GM18505 (cell line): ENCODE measurements at regions not wholly inside any gene's neighbourhood (a gene's known extent, or its start where the extent isn't known, plus 50 kb on each side); places are given as distances from the start of the nearest gene placed in this dataset.

Experiments
- ATAC-seq: cut with Tn5 transposase; IDR thresholded peaks from one replicate; pipeline ENCODE4 v1.9.1; 2021; ENCODE audit not compliant: unreplicated experiment
- POLR2A ChIP-seq: IDR thresholded peaks from 4 replicates; pipeline ENCODE4 v1.6.1; 2011; ENCODE audit warnings: borderline replicate concordance; ENCODE audit not compliant: insufficient read depth, insufficient read length; ENCODE audit errors: extremely low read depth

DNA sequence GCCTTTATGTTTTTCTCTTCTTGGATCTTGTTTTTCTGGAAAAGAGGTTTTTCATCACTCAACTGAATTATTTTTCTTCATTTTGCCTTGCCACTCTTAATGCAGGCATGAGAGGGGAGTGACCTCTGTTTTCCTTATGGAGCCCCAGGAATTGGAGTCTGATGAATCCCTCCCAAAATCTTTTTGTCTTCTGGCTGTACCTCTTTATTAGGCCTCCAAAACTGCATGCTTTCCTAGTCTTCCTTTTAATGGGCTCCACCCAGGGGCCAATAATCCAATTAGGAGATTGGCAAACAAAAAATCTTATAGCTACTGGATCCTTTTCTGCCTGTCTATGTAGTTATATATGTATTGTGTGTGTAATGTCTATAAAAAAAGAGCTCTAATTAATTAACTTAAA, 192.4 kb upstream of the PEX5L start:
- no peak for ATAC-seq
- TF ChIP-seq POLR2A: no peak

DNA sequence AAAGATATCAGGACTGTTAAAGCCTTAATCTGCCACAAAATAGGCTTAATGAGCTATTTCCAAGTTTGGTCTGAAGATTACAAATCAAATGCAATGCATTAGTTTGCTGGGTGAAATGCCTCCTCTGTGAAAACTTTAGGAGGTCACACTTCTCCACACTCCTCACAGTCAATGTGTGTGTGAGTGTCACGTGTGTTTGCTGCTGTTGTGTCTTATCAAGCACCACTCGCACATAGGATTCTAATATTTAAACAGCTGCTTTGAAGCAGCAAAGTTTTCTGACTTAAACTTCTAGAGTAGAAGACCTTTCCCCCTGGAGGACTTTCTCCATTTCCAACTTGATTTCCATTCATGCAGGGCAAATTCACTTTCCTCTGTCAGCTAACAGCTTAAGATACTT, 203.2 kb upstream of the PEX5L start:
- TF ChIP-seq POLR2A: no peak
- ATAC-seq: no peak

DNA sequence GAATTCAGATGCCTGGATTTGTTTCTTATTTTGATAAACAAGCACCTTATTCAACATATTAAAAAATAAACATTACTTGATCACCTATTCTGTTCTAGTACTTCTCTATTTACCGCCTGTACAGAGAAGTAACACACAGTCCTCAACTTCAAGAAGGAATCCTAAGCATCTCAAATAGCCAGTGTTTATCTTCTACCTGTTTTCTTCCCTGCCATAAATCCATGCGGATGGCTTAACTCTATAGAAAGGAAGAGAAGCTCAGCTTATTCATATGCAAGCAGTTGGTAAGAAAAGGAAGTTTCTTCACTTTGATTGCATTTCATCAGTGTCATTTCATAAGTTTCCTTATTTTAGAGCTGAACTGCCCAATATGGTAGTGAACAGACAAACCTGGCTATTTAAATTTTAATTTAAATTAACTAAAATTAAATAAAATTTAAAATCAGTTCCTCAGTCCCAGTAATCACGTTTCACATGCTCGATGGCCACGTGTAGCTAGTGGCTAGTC, 210.0 kb upstream of the PEX5L start:
- TF ChIP-seq POLR2A: no peak
- ATAC-seq: no peak

DNA sequence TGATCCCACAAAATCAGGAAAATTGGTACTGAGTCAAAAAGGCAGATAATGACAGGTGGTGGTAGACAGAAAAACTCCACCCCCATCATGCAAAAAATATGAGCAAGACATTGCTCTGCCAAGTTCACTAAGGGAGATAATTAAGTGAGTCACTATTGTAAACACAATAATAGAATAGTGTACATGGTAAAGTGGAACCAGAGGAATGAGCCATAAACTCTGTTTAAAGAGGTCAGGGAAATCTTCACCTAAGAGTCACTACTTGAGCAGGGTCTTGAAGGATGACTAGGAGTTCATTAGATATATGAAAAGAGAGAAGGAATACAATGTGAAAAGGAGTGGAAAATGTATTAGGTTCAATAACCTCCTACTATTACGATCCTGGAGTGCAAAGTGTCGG, 213.4 kb upstream of the PEX5L start:
- TF ChIP-seq POLR2A: no peak
- ATAC-seq: no peak

DNA sequence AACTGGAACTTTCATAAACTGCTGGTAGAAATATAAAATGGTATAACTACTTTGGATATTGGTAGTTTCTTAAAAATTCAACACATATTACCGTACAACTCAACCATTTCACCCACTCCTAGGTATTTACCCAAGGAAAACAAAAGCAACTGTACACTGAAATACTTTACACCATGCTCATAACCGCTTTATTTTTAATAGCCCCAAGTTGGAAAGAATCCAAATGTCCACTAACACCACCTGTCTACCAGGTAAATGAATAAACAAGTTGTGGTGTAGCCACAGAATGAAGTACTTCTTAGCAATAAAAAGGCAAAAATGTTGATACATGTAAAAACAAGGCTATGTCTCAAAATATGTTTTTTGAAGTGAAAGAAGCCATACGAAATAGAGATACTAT, 215.9 kb upstream of the PEX5L start:
- no peak for ATAC-seq
- no peak for TF ChIP-seq POLR2A

DNA sequence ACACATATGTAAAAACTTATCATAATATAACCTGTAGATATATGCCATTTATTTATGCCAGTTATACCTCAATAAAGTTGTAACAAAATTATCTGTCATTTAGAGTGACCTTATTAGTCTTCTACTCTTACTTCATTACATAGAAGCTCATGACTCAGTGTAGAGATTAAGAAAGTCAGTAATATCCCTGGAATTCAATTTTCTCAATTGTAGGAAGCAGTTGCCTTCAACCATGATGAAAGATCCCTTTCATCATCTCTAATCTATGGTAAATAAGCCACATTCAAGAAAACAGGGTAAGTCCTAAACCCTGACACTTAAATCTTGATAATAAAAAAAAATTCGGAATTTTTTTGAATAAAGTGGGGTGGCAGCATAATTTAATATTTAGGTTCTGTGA, 216.5 kb upstream of the PEX5L start:
- ATAC-seq: no peak
- TF ChIP-seq POLR2A: no peak

DNA sequence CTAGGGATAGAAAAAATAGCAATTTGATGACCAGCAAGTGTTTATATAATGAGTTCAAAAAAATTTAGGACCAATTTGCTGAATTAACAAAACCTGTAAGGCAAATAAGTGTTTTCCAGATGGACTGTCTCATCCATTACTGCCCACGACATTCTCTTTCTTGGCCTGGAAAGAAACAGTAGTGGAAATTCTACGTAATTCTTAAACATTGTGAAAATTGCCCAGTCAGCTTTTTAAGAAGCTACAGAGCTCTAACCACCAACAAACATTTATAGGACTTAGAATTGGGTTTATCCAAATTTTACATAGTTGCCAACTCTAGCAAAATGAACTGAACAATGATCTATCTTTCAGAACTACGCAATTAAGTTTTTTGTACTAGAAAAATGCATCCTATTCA, 227.7 kb upstream of the PEX5L start:
- no peak for ATAC-seq
- TF ChIP-seq POLR2A: no peak

DNA sequence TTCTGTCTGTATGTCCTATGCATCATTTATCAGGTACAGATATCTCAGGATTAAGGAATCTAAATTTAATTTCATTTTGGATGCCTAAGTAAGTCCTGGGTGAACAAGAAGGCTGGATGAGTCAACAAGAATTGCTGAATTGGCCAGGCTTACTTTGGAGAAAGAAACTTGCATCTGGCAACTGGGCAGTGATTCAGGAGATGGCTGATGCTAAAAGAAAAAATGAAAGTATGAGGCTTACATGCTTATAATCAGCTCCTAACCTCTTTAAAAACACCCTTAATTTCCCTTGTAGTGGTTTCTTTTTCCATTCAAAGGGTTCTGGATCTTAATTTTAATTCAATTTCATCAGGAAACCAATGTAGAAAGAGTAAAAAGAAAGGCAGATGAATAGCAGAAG, 228.8 kb upstream of the PEX5L start:
- ATAC-seq: no peak
- TF ChIP-seq POLR2A: no peak

DNA sequence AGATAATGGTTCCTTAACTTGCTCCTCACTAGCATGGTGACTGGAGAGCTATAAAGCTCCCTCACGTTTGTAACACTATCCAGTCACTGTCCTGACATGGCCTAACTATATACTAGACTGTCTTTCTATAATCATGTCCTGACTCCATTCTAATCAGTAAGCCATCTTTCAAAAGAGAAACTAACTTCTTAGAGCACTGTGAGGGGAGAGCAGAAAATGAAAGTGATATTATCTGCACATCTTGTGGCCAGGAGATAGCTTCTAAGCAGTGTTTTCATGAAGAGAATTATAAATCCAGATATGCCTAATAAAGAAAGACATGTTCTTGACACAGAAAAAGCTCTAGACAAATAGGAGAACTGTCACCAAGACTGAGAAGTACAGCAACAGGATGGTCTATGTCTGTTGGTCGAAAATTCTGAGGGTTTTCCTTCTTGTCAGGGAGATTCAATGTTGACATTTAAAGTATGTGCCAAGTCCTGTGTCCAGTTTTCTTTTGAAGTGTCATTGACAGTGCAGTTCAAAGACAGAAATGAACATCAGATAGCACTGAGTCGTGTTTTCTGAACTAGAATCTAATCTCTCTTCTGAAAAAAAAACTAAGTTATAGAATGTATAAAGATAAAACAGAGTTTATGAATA, 230.6 kb upstream of the PEX5L start:
- peak; percentile 99 for ATAC-seq
- no peak for TF ChIP-seq POLR2A

DNA sequence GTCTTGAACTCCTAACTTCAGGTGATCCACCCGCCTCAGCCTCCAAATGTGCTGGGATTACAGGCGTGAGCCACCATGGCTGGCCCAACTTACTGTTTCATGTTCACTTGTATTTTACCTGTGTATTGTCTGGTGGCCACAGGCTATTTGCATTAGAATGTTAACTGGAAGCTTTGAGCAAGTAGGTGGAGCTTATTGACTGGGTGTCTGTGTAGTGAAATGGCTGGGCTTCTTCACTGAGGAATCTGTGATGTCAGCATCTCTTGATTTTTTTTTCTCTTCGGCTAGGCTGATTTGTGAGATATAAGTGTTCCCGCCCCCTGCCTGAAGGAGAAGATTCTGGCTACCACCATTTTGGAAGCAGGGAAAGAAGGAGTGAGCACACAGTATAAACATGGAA, 237.8 kb upstream of the PEX5L start:
- TF ChIP-seq POLR2A: no peak
- ATAC-seq: no peak

DNA sequence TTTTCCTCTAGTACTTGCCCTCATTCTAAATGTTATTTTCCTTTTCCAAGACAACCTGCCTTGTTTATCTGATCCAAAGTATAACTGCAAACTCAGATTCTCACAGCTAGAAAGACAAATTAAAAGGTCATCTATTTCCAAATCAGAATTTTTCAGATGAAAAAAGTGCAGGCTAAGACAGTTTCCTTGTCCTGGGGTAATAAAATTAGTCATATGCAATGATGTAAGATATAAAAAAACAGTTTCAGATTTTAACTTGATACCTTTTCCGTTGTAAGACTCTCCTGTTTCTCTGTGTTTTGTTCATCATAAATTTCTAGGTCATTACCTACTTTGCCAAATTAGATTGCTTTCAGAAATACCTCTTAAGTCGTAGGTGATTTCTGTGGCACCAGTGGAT, 238.4 kb upstream of the PEX5L start:
- no peak for TF ChIP-seq POLR2A
- ATAC-seq: no peak

DNA sequence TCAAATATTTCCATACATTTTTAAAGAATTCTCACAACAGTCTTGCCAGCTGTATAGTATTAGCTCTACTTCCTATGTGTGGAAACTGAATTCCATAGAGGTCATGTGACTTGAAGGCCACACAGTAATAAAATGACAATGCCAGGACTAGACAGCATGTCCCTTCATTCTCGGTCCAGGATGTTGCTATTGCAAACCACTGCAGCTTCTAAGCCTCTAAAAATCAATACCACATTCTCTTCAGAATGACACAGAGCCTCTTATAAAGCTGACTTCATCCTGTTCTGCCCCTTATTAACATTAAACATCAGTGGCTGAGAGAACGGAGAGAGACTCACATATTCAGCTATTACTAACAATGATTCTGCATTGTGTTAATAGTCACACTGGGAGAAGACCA, 240.3 kb upstream of the PEX5L start:
- no peak for TF ChIP-seq POLR2A
- ATAC-seq: no peak

DNA sequence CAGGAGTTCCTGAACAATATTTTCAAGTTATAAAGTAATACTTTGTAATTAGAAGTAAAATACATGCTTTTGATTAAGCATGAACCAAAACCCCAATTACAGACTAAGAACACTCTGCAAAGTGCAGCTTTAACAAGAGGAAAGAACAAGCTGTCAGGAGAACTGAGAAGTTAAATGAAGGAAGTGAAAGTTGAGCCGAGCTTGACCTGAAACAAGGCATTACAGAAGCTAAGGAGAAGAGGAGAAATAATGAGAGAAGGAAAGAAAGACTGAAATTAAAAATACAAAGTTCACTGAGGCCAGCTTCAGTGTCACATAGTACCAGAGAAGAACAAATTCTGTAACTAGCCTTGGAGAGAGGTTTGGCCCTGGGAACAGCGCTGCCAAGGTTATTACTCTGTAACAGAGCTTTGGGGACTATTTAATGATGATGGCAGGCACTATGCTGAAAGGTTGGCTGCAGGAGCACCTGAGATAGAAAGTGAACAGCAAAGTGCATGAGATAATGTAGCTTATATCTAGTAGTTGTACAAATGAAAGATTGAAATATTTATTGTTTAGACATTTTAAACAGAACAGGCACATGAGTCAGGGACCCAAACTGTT, 241.9 kb upstream of the PEX5L start:
- peak; percentile 97 for ATAC-seq
- no peak for TF ChIP-seq POLR2A

DNA sequence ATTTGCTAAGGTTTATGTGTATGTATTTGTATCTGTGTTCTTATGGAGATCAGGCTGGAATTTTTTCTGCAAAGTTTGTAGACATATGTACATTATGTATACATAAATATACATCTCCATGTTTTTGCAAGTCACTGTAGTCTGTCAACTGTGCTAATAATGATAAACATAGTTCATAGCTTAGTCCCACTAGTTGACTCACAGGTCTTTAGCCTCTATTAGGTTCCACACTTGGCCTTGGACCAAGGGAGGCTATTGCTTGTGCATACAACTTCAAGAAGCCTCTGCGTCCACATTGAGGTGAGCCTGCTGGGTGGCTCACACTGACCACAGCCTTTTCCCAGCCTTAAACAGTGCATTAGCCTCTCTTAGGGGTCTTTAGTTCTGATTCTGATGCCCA, 243.8 kb upstream of the PEX5L start:
- no peak for ATAC-seq
- no peak for TF ChIP-seq POLR2A

DNA sequence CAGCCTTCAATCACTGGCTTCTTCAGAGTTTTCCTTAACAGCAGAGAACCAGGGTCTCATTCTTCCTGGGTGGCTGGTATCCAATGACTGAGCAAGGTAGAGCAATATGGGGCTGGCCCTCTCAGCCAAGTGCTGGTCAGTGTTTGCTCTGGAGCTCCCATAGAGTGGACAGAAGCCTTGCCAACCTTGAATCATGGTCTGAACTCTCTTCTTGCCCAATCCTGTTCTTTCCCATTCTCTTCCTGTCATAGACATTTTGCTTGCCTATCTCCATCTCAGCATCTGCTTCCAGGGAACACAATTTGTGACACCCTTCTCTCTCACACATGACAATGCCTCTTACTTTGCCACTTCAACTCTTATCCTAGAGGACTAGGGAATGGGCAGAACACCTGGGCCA, 245.6 kb upstream of the PEX5L start:
- TF ChIP-seq POLR2A: no peak
- no peak for ATAC-seq

DNA sequence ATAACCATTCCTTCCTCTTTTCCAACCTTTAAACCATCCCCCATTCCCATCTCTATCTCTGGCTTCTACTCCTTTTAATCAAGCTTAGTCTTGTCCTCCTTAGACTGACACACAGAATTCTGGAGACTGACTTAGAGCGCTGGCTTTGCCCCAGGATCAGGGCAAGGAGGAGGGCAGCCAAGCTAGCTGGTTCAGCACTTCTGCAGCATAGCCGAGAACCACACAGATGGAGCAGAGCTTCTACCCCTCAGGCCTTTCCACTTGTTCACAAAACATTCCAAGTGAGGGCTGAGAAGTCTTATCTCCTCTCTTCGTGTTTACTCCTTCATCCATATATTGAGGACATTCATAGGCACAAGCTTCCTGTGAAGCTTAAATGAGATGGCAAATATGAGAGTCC, 246.5 kb upstream of the PEX5L start:
- ATAC-seq: no peak
- no peak for TF ChIP-seq POLR2A
